GM23338 (cell line): ENCODE measurements at regions not wholly inside any gene's neighbourhood (a gene's known extent, or its start where the extent isn't known, plus 50 kb on each side); places are given as distances from the start of the nearest gene placed in this dataset.

ENCODE experiments used
- ATAC-seq: fragments of 200-7000 bp; cut with Tn5 transposase; 3 replicates; pipeline ENCODE4 v1.9.1; 2020
- DNase-seq: peaks from one replicate; pipeline ENCODE4 v3.0.0-alpha.2; 2015; ENCODE audit warnings: low spot score
- H2AFZ ChIP-seq: fragments of 200-600 bp; sonication (generic); 2 replicates; pipeline ENCODE4 v1.8.0; 2016; ENCODE audit warnings: antibody characterized with exemption, mild to moderate bottlenecking, moderate library complexity
- H3F3A ChIP-seq: fragments of 200-600 bp; sonication (generic); replicated peaks from 2 replicates; pipeline ENCODE4 v1.8.0; 2017; ENCODE audit warnings: antibody characterized with exemption, mixed run types, low read depth
- H3K27ac ChIP-seq: fragments of 200-600 bp; sonication (generic); 2 replicates; pipeline ENCODE4 v1.6.1; 2016; ENCODE audit warnings: low read depth
- H3K27me3 ChIP-seq: fragments of 200-600 bp; sonication (generic); 2 replicates; pipeline ENCODE4 v1.8.0; 2016; ENCODE audit warnings: mild to moderate bottlenecking, mixed run types, moderate library complexity; ENCODE audit not compliant: insufficient read depth
- H3K36me3 ChIP-seq: fragments of 200-600 bp; sonication (generic); 2 replicates; pipeline ENCODE4 v1.8.0; 2016; ENCODE audit warnings: mild to moderate bottlenecking; ENCODE audit not compliant: insufficient read depth
- H3K4me1 ChIP-seq: fragments of 200-600 bp; sonication (generic); 2 replicates; pipeline ENCODE4 v1.8.0; 2016; ENCODE audit warnings: mild to moderate bottlenecking, moderate library complexity; ENCODE audit not compliant: insufficient read depth
- H3K4me2 ChIP-seq: fragments of 200-600 bp; sonication (generic); 2 replicates; pipeline ENCODE4 v1.7.1; 2017; ENCODE audit warnings: mixed run types
- H3K4me3 ChIP-seq: fragments of 200-600 bp; sonication (generic); 2 replicates; pipeline ENCODE4 v1.6.1; 2016; ENCODE audit warnings: mixed run types
- H3K79me2 ChIP-seq: fragments of 200-600 bp; sonication (generic); replicated peaks from 2 replicates; pipeline ENCODE4 v1.8.0; 2017; ENCODE audit warnings: mild to moderate bottlenecking; ENCODE audit not compliant: insufficient read depth
- H3K9me2 ChIP-seq: fragments of 200-600 bp; sonication (generic); 2 replicates; pipeline ENCODE4 v1.8.0; 2017; ENCODE audit not compliant: insufficient read depth
- H4K20me1 ChIP-seq: fragments of 200-600 bp; sonication (generic); replicated peaks from 2 replicates; pipeline ENCODE4 v1.8.0; 2017; ENCODE audit warnings: mild to moderate bottlenecking; ENCODE audit not compliant: insufficient read depth
- H3K27ac Mint-ChIP-seq: 2 replicates; pipeline ENCODE4 v1.8.0; 2020; ENCODE audit warnings: inconsistent platforms, mild to moderate bottlenecking, moderate library complexity, mixed read lengths
- H3K27me3 Mint-ChIP-seq: 3 replicates; pipeline ENCODE4 v1.8.0; 2022; ENCODE audit warnings: low read depth, mild to moderate bottlenecking, moderate library complexity, mixed read lengths, inconsistent platforms; ENCODE audit not compliant: insufficient read depth, poor library complexity
- H3K36me3 Mint-ChIP-seq: 3 replicates; pipeline ENCODE4 v1.8.0; 2021; ENCODE audit warnings: low read depth, mild to moderate bottlenecking, inconsistent platforms, moderate library complexity, mixed read lengths
- H3K4me1 Mint-ChIP-seq: 3 replicates; pipeline ENCODE4 v1.8.0; 2020; ENCODE audit warnings: mild to moderate bottlenecking, inconsistent platforms, mixed read lengths
- H3K4me3 Mint-ChIP-seq: 3 replicates; pipeline ENCODE4 v1.8.0; 2021; ENCODE audit warnings: moderate library complexity, mild to moderate bottlenecking, inconsistent platforms, mixed read lengths
- H3K9me3 Mint-ChIP-seq: 3 replicates; pipeline ENCODE4 v1.8.0; 2020; ENCODE audit warnings: moderate library complexity, mild to moderate bottlenecking, inconsistent platforms, mixed read lengths
- CREB1 ChIP-seq: fragments of 250-450 bp; sonication (Bioruptor Pico); IDR thresholded peaks from 2 replicates; pipeline ENCODE4 v1.5.0; 2020; ENCODE audit warnings: low read depth, mild to moderate bottlenecking, moderate library complexity
- CTCF ChIP-seq, 2 experiments: fragments of 200-600 bp in 1 of 2; sonication (generic) in 1 of 2; conservative IDR thresholded peaks; 2 replicates each; pipeline versions ENCODE4 v1.5.1 to v1.6.1; 2016 to 2017; ENCODE audit warnings: antibody characterized with exemption in 2 of 2, low read depth in 2 of 2, mild to moderate bottlenecking in 2 of 2, moderate library complexity in 1 of 2
- ETS1 ChIP-seq: IDR thresholded peaks from 2 replicates; pipeline ENCODE4 v1.6.1; 2016; ENCODE audit warnings: antibody characterized with exemption
- EZH2 ChIP-seq: fragments of 200-600 bp; sonication (generic); IDR thresholded peaks from one replicate; pipeline ENCODE4 v1.8.0; 2017; ENCODE audit warnings: antibody characterized with exemption, mild to moderate bottlenecking, low read depth; ENCODE audit not compliant: unreplicated experiment
- EZH2phosphoT487 ChIP-seq: fragments of 200-600 bp; sonication (generic); IDR thresholded peaks from one replicate; pipeline ENCODE4 v1.8.1; 2018; ENCODE audit warnings: antibody characterized with exemption; ENCODE audit not compliant: unreplicated experiment
- JUNB ChIP-seq: IDR thresholded peaks from one replicate; pipeline ENCODE4 v1.6.1; 2016; ENCODE audit warnings: antibody characterized with exemption; ENCODE audit not compliant: unreplicated experiment
- NANOG ChIP-seq: IDR thresholded peaks from 2 replicates; pipeline ENCODE4 v1.6.1; 2016; ENCODE audit warnings: antibody characterized with exemption, borderline replicate concordance
- POLR2AphosphoS5 ChIP-seq: IDR thresholded peaks from 2 replicates; pipeline ENCODE4 v1.6.1; 2016; ENCODE audit warnings: antibody characterized with exemption, low read depth
- REST ChIP-seq: IDR thresholded peaks from one replicate; pipeline ENCODE4 v1.6.1; 2018; ENCODE audit warnings: antibody characterized with exemption; ENCODE audit not compliant: unreplicated experiment
- STAT1 ChIP-seq: IDR thresholded peaks from one replicate; pipeline ENCODE4 v1.6.1; 2016; ENCODE audit warnings: antibody characterized with exemption; ENCODE audit not compliant: unreplicated experiment
- ZNF331 ChIP-seq: fragments of 250-450 bp; sonication (Bioruptor Pico); IDR thresholded peaks from 2 replicates; pipeline ENCODE4 v1.5.0; 2020; ENCODE audit warnings: low read depth, mild to moderate bottlenecking, moderate library complexity
- TF ChIP-seq, protein P1 (sequence below): fragments of 250-450 bp; sonication (Bioruptor Pico); IDR thresholded peaks from 2 replicates; pipeline ENCODE4 v1.5.0; 2020; ENCODE audit warnings: mild to moderate bottlenecking, moderate library complexity

- Mint-ChIP-seq H3K9me3 (no peaks in the 10 kb centered on the region; the same call in 1 of the 3 replicates), H3K4me3 (no peak overlapping the region)
- DNase-seq, result peak; percentile 6
These were observed 194.5 kb upstream of the GAP43 start for GRCh38 chr3:115428841-115429240.

More at GRCh38 chr3:115428841-115429240, 194.5 kb upstream of the GAP43 start:
- no peaks in the 10 kb centered on the region for H3K27me3 Mint-ChIP-seq
- TF ChIP-seq EZH2, result no peak
- no peak for TF ChIP-seq ZNF331 (CRISPR knock-in tag)
- no peak for TF ChIP-seq STAT1
- TF ChIP-seq EZH2phosphoT487, result no peak
- no peak for TF ChIP-seq CTCF (conservative IDR thresholded peaks at IDR 0.05; ENCODE audit: low read depth in 2 of 2)
- TF ChIP-seq NANOG, result no peak
- TF ChIP-seq, protein P1, sequence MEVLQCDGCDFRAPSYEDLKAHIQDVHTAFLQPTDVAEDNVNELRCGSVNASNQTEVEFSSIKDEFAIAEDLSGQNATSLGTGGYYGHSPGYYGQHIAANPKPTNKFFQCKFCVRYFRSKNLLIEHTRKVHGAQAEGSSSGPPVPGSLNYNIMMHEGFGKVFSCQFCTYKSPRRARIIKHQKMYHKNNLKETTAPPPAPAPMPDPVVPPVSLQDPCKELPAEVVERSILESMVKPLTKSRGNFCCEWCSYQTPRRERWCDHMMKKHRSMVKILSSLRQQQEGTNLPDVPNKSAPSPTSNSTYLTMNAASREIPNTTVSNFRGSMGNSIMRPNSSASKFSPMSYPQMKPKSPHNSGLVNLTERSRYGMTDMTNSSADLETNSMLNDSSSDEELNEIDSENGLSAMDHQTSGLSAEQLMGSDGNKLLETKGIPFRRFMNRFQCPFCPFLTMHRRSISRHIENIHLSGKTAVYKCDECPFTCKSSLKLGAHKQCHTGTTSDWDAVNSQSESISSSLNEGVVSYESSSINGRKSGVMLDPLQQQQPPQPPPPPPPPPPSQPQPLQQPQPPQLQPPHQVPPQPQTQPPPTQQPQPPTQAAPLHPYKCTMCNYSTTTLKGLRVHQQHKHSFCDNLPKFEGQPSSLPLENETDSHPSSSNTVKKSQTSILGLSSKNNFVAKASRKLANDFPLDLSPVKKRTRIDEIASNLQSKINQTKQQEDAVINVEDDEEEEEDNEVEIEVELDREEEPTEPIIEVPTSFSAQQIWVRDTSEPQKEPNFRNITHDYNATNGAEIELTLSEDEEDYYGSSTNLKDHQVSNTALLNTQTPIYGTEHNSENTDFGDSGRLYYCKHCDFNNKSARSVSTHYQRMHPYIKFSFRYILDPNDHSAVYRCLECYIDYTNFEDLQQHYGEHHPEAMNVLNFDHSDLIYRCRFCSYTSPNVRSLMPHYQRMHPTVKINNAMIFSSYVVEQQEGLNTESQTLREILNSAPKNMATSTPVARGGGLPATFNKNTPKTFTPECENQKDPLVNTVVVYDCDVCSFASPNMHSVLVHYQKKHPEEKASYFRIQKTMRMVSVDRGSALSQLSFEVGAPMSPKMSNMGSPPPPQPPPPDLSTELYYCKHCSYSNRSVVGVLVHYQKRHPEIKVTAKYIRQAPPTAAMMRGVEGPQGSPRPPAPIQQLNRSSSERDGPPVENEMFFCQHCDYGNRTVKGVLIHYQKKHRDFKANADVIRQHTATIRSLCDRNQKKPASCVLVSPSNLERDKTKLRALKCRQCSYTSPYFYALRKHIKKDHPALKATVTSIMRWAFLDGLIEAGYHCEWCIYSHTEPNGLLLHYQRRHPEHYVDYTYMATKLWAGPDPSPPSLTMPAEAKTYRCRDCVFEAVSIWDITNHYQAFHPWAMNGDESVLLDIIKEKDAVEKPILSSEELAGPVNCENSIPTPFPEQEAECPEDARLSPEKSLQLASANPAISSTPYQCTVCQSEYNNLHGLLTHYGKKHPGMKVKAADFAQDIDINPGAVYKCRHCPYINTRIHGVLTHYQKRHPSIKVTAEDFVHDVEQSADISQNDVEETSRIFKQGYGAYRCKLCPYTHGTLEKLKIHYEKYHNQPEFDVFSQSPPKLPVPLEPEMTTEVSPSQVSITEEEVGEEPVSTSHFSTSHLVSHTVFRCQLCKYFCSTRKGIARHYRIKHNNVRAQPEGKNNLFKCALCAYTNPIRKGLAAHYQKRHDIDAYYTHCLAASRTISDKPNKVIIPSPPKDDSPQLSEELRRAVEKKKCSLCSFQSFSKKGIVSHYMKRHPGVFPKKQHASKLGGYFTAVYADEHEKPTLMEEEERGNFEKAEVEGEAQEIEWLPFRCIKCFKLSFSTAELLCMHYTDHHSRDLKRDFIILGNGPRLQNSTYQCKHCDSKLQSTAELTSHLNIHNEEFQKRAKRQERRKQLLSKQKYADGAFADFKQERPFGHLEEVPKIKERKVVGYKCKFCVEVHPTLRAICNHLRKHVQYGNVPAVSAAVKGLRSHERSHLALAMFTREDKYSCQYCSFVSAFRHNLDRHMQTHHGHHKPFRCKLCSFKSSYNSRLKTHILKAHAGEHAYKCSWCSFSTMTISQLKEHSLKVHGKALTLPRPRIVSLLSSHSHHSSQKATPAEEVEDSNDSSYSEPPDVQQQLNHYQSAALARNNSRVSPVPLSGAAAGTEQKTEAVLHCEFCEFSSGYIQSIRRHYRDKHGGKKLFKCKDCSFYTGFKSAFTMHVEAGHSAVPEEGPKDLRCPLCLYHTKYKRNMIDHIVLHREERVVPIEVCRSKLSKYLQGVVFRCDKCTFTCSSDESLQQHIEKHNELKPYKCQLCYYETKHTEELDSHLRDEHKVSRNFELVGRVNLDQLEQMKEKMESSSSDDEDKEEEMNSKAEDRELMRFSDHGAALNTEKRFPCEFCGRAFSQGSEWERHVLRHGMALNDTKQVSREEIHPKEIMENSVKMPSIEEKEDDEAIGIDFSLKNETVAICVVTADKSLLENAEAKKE (CRISPR knock-in tag), result no peak
- TF ChIP-seq CREB1 (CRISPR knock-in tag), result no peak
- no peak for TF ChIP-seq ETS1
- TF ChIP-seq JUNB, result no peak
- TF ChIP-seq REST, result no peak
- TF ChIP-seq POLR2AphosphoS5, result no peak
- Histone ChIP-seq H2AFZ (no peak overlapping the region), H3F3A (no peaks in the 10 kb centered on the region), H3K36me3 (no peaks in the 10 kb centered on the region), H3K27ac (no peak overlapping the region), H3K4me1 (no peaks in the 10 kb centered on the region; the same call in 1 of the 2 replicates), H3K4me2 (no peak overlapping the region), H3K27me3 (no peaks in the 10 kb centered on the region), H3K4me3 (no peak overlapping the region), H3K9me2 (peaks cover 2% of the 10 kb centered on the region; the same call in 1 of the 2 replicates), H4K20me1 (no peaks in the 10 kb centered on the region), H3K79me2 (0 out of 2 replicates have a peak, but pooled peaks cover 2% of the 10 kb centered on the region)
- peaks cover 5% of the 10 kb centered on the region; the same call in 1 of the 3 replicates for H3K4me1 Mint-ChIP-seq
- no peaks in the 10 kb centered on the region for H3K36me3 Mint-ChIP-seq
- H3K27ac Mint-ChIP-seq, result 0 out of 2 replicates have a peak overlapping the region, but pooled peaks have one; percentile 3
- no peak for ATAC-seq
